ENCODE measurements at regions not wholly inside any gene's neighbourhood (a gene's known extent, or its start where the extent isn't known, plus 50 kb on each side); places are given as distances from the start of the nearest gene placed in this dataset.

DNA sequence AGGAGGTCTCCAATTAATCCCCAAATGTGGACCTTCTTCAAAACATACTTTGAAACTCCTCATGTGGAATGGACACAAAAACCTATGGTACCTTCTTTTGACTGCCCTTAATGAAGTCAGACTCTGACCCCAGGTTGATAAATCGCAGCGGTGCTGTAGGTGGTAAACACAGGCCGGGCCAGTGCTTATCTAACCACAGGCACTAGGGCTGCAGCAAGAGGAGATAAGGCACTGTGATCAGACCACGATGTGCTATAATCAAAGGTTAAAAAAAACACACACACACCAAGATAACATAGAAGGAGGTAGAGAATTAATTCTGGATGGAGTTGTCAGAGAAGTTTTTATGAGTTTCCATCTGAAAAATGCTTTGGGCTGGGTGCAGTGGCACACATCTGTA is 52.3 kb upstream of the SIPA1L2 start:
- Histone ChIP-seq H3K27me3 (ENCODE audit: control insufficient read depth, insufficient read depth, low read length, poor library complexity, severe bottlenecking) (no peaks in the 10 kb centered on the region), H3K27ac (ENCODE audit: low read depth, low read length) (no peak overlapping the region), H3K36me3 (ENCODE audit: control insufficient read depth, insufficient read depth, low read length) (no peaks in the 10 kb centered on the region), H3K4me3 (ENCODE audit: low read length) (no peak overlapping the region), H3K9ac (ENCODE audit: extremely low read depth, low read length, poor library complexity, severe bottlenecking) (no peak overlapping the region), H3K9me3 (ENCODE audit: control insufficient read depth, low read length) (no peaks in the 10 kb centered on the region), H3K4me1 (ENCODE audit: control insufficient read depth, insufficient read depth, low read length) (no peaks in the 10 kb centered on the region)
- TF ChIP-seq, protein P1, sequence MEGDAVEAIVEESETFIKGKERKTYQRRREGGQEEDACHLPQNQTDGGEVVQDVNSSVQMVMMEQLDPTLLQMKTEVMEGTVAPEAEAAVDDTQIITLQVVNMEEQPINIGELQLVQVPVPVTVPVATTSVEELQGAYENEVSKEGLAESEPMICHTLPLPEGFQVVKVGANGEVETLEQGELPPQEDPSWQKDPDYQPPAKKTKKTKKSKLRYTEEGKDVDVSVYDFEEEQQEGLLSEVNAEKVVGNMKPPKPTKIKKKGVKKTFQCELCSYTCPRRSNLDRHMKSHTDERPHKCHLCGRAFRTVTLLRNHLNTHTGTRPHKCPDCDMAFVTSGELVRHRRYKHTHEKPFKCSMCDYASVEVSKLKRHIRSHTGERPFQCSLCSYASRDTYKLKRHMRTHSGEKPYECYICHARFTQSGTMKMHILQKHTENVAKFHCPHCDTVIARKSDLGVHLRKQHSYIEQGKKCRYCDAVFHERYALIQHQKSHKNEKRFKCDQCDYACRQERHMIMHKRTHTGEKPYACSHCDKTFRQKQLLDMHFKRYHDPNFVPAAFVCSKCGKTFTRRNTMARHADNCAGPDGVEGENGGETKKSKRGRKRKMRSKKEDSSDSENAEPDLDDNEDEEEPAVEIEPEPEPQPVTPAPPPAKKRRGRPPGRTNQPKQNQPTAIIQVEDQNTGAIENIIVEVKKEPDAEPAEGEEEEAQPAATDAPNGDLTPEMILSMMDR (conservative IDR thresholded peaks at IDR 0.05): no peak
- H3K4me3 Mint-ChIP-seq: no peak overlapping the region
- peaks cover 10% of the 10 kb centered on the region for H3K27me3 Mint-ChIP-seq (ENCODE audit: insufficient read depth)
- H3K36me3 Mint-ChIP-seq (ENCODE audit: low read depth): no peaks in the 10 kb centered on the region
- no peak overlapping the region for H3K27ac Mint-ChIP-seq
- peaks cover 20% of the 10 kb centered on the region for H3K4me1 Mint-ChIP-seq
- DNase-seq: no peak
- H3K9me3 Mint-ChIP-seq: no peaks in the 10 kb centered on the region
- WGBS, 2 experiments (ENCODE audit: insufficient coverage in 1 of 2, insufficient read length in 1 of 2): 70 to 77% methylated on average over 2 to 3 of the region's 4 CpGs

DNA sequence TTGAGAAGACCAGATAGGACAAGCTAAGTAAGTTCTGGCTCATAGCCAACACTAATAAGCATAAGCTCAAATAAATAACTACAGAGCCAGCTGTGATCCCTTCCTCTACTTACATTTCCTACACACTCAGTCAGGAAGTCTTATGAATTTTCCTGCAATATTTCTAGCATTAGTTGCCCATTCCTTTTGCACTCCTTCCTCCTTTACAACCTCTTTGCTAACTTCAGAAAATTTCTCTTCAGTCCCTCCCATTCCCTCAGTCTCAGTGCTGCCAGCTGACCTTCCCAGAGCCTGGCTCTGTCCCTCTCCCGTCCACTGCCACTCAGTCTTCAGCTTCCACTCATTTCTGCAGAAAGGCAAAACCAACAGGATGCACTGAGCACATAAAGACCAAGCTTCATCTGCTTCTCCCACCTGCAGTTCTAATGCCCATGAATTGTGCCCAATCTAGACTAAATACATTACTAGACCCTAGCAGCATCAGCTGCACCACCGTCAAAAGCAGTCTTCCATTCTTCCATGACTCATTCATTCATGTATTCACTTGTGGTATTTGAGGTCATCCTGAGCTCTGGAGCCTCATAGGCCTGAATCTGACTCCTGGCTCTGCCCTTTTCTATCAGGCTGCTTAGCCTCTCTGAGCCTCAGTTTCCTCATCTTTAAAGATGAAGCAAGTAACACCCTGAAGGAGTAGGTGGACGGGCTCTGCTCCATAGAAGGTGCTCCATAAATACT is 54.6 kb upstream of the SIPA1L2 start:
- Mint-ChIP-seq H3K4me1 (peaks cover 20% of the 10 kb centered on the region), H3K27me3 (ENCODE audit: insufficient read depth) (peaks cover 6% of the 10 kb centered on the region), H3K4me3 (no peak overlapping the region), H3K9me3 (no peaks in the 10 kb centered on the region), H3K27ac (no peak overlapping the region), H3K36me3 (ENCODE audit: low read depth) (no peaks in the 10 kb centered on the region)
- WGBS, 2 experiments (ENCODE audit: insufficient coverage in 1 of 2, insufficient read length in 1 of 2): 84 to 90% methylated on average over 2 to 3 of the region's 3 CpGs
- Histone ChIP-seq H3K9me3 (ENCODE audit: control insufficient read depth, low read length) (no peaks in the 10 kb centered on the region), H3K36me3 (ENCODE audit: control insufficient read depth, insufficient read depth, low read length) (no peaks in the 10 kb centered on the region), H3K27ac (ENCODE audit: low read depth, low read length) (no peak overlapping the region), H3K27me3 (ENCODE audit: control insufficient read depth, insufficient read depth, low read length, poor library complexity, severe bottlenecking) (no peaks in the 10 kb centered on the region), H3K4me1 (ENCODE audit: control insufficient read depth, insufficient read depth, low read length) (no peaks in the 10 kb centered on the region), H3K4me3 (ENCODE audit: low read length) (no peak overlapping the region), H3K9ac (ENCODE audit: extremely low read depth, low read length, poor library complexity, severe bottlenecking) (no peak overlapping the region)
- no peak for DNase-seq
- TF ChIP-seq, protein P1 (conservative IDR thresholded peaks at IDR 0.05): no peak

DNA sequence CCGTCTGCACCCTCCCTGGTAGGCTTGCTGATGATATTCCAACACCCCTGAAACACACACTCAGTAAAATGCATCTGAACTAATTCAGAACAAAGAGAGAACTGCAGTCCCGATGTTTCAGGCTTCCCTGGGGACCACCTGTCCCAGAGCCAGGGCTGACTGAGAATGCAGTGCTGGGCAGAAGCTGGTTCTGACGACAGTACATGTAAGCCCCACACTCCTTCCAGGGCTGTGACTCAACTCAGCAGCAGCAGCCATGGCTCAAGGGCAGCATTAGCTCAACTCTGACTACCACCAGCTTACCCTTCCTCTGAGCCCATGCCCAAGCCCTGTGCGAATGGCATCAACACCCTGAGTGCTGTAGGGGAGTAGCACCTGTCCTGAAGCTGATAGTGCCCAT is 56.4 kb upstream of the SIPA1L2 start:
- H3K4me1 ChIP-seq (ENCODE audit: control insufficient read depth, insufficient read depth, low read length): no peaks in the 10 kb centered on the region
- Mint-ChIP-seq H3K4me3 (no peak overlapping the region), H3K36me3 (ENCODE audit: low read depth) (no peaks in the 10 kb centered on the region), H3K9me3 (no peaks in the 10 kb centered on the region), H3K4me1 (peaks cover 15% of the 10 kb centered on the region), H3K27me3 (ENCODE audit: insufficient read depth) (peaks cover 9% of the 10 kb centered on the region), H3K27ac (no peak overlapping the region)
- no peaks in the 10 kb centered on the region for H3K9me3 ChIP-seq (ENCODE audit: control insufficient read depth, low read length)
- H3K27me3 ChIP-seq (ENCODE audit: control insufficient read depth, insufficient read depth, low read length, poor library complexity, severe bottlenecking): no peaks in the 10 kb centered on the region
- H3K4me3 ChIP-seq (ENCODE audit: low read length): no peak overlapping the region
- 57 to 79% methylated on average over 2 to 4 of the region's 4 CpGs for WGBS, 2 experiments (ENCODE audit: insufficient coverage in 1 of 2, insufficient read length in 1 of 2)
- no peak overlapping the region for H3K27ac ChIP-seq (ENCODE audit: low read depth, low read length)
- DNase-seq: no peak
- TF ChIP-seq, protein P1 (conservative IDR thresholded peaks at IDR 0.05): no peak
- no peak overlapping the region for H3K9ac ChIP-seq (ENCODE audit: extremely low read depth, low read length, poor library complexity, severe bottlenecking)
- H3K36me3 ChIP-seq (ENCODE audit: control insufficient read depth, insufficient read depth, low read length): no peaks in the 10 kb centered on the region

Data from endodermal cell (in vitro differentiated cells).